NCI-H2029 (cell line): ENCODE measurements at regions not wholly inside any gene's neighbourhood (a gene's known extent, or its start where the extent isn't known, plus 50 kb on each side); places are given as distances from the start of the nearest gene placed in this dataset.
"Not testable (repeated sequence)": the region's sequence is repeated elsewhere in the genome, so short reads cannot be mapped to it uniquely, and the experiment has no call there.

ENCODE experiments used
- DNase-seq: peaks from one replicate; lab custom pipeline; 2025; lab: John Stamatoyannopoulos, UW

DNA sequence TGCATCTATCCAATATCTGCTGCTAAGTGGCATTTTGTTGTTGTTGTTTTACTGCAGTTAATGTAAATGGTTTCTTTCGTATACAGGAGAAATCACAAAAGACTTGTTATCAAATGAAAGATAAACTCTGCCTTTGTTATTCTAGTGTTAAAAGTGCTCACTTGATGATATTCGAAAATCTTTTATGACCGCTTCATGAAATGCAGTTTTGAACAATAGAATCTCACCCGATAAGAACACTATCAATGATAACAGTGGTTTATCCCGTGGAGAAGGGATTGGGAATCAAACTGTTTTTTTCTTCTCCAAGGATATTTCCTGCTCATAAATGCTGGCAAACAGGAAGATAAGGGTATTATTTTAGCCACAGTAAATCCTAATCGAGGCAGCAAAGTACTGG, 1366.3 kb downstream of the OLFM4 start:
- DNase-seq, result no peak

DNA sequence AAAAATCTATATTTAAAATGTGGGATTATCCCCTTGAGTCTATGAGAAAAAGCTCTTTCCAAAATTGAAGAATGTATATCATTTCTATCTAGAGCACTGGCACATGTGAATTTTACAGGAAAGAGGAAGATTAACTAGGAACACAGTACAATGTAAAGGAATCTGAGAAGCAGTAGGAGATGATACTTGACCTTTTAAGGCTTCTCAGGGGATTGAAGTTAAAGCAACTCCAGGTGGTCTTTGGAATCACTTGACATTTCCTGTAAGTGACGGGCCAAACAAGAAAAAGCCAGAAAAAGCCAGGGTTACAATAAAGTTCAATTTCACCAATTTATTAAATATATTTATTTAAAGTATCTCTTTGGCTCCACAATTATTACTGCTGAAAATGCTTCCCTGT, 1373.9 kb downstream of the OLFM4 start:
- DNase-seq, result no peak

DNA sequence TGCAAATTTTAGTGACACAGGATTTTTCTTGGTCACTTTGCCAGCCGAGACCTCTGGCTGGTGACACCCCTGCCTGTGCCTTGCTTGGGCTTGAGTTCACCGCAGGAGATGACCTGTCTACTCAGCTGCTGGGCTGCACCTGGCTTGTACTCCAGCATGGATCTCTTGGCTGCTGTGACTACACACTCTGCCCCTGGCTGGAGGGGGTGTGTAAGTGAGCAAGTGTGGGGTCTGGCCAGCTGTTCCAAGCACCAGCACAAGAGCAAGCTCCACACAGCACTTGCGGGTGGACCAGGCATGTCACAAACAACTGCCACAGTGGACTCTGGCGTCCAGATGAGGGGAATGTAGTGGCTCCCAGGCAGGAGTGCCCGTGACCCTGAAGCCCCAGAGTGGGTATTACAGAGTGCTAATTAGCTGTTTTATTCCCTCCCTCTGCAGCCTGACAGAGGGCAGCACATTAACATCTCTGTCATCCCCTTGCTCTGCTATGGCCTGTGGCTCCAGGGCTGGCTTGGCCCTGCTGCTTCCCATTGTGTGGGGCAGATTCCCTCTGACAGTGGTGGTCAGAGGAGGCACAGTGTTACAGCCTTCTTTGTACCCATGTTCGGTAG, 1387.2 kb downstream of the OLFM4 start:
- DNase-seq, result no peak

DNA sequence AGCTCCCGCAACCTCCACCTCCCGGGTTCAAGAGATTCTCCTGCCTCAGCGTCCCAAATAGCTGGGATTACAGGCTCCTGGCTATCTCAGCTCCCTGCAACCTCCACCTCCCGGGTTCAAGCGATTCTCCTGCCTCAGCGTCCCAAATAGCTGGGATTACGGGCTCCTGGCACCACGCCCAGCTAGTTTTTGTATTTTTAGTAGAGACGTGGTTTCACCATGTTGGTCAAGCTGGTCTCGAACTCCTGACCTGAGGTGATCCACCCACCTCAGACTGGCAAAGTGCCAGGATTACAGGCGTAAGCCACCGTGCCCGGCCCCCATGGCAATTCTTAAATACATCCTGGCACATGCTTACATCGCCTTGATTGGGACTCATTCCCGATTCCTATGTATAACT, 1394.3 kb downstream of the OLFM4 start:
- DNase-seq, result not testable (repeated sequence)

DNA sequence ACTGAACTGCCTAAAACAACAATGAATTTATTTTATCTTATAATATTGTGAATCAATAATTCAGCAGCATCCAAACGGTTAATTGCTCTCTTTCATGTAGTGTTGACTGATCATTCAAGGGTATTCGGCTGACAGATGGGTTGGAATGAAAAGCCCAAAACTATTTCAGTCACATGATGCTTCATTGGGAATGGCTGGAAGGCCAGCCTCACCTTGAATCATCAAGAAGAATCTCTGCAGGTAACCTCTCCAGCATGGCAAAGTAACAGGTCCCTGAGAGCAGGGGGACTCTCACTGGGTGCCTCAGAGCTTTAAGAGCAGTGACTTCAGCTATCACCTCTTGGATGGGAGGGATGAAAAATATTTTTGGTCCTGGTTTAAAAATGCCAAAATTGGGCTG, 1395.7 kb downstream of the OLFM4 start:
- DNase-seq, result no peak

DNA sequence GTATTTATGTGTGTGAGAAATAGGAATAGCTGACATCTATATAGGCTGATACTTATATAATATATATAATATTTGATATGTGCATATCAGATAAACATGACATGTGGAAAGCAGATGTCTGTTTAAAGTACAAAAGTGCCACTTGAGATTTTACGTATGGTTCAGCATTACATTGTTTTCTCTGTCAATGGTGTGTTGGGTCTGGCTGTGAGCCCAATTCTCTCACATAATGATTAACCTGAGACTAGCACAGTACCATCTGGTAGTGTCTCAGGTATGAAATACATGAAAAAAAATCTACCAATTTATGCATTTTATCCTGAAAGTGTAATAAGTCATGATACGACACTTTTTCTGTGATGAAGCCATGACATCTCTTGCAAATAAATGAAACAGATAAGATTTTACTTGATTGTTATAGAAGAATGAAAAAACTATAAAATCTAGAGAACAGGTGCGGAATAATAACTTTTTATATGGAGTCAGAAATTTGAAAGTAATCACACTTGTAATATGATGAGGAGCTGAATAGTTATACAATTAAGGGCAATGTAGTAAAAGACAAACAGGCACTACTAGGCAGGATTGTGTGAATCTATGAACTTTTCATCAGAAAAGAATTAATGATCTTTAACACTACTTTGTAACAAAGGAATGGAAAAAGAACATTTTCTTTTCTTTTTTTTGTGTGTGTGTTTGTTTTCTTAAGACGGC, 1405.0 kb downstream of the OLFM4 start:
- DNase-seq, result peak; percentile 31

DNA sequence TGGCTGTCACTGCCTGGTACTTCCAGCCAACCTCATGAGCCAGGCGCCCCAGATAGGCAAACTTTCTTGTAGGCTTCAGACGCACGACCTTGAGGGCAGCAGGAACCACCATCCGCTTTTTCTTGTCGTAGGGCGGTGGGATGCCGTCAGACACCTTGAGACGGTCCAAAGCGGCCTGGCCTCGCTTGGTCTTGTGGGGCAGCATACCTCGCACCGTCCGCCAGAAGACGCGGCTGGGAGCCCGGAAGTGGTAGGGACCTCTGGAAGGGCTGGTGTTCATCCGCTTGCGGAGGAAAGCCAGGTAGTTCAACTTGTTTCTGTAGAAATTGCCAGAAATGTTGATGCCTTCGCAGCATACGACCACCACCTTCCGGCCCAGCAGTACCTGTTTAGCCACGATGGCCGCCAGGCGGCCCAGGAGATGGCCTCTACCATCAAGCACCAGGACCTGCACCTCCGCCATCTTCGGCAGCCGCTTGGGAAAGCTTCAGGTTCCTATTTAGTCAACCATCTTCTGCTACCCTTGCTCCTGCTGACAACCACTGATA, 1412.3 kb downstream of the OLFM4 start:
- not testable (repeated sequence) for DNase-seq

DNA sequence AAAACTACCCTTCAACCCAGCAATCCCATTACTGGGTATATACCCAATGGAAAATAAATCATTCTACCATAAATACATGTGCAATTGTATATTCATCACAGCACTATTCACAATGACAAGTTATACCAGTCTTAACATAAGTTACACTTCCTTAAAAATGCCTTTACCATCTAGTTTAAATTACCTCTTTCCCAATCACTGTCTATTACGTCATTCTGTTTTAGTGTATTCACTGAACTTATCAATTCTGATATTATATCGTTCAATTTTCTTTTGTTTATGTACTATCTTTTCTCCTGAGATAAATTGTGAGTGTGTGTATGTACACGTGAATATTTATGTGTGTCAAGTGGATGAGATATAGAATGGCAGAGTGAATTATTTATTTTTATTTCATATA, 1416.8 kb downstream of the OLFM4 start:
- DNase-seq, result no peak

DNA sequence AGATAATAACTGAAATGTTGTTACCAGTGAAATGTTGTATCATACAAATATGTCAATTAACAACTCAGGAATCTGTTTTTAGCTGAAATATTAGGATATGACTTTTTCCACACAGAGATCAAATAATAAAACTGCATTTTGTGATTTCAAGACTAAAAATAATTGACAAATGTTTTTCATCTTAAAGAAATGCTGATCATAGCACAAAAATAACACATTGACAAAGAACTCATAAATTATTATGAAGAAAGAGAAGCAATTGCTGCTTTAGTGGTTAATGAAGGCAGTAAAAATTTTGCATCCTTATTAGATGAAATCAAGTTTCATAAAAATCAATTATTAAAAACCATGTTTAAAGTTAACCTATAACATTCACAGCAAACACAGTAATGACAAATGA, 1417.3 kb downstream of the OLFM4 start:
- DNase-seq, result no peak

DNA sequence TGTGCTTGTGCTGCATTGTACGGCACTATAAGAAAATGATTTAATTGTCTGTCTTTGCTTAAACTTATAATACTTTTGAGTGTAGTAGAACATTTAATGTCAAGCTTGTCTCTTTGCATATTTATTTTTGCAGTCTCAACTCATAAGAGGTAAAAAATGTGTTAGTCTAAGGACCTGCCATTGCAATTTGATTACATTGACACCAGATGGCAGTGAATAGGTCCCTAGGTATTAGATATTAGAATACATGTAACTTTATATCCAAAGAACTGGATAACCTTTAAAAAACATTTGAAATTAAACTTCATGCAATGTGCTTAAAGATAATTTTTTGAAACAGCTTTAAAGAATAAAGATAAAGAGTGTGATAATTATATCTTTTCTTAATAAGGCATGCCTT, 1421.3 kb downstream of the OLFM4 start:
- DNase-seq, result no peak

DNA sequence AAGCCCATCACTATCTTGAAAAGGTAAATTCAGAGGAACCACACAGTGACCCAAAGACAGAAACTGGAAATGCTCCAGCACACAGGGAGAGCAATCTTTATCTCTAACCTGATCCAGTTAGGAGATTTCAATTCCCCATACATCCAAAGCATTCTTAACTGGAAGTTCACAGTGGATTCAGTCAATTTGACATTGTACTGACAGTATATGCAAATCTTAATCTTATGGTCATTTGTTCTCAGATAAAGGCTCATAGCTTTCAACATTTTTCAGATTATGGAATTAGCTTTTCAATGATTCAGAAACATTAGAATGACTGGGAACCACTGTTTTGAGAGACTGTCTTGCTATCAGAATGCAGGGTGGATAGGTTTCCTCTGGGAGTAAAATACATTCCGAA, 1455.6 kb downstream of the OLFM4 start:
- DNase-seq, result no peak

DNA sequence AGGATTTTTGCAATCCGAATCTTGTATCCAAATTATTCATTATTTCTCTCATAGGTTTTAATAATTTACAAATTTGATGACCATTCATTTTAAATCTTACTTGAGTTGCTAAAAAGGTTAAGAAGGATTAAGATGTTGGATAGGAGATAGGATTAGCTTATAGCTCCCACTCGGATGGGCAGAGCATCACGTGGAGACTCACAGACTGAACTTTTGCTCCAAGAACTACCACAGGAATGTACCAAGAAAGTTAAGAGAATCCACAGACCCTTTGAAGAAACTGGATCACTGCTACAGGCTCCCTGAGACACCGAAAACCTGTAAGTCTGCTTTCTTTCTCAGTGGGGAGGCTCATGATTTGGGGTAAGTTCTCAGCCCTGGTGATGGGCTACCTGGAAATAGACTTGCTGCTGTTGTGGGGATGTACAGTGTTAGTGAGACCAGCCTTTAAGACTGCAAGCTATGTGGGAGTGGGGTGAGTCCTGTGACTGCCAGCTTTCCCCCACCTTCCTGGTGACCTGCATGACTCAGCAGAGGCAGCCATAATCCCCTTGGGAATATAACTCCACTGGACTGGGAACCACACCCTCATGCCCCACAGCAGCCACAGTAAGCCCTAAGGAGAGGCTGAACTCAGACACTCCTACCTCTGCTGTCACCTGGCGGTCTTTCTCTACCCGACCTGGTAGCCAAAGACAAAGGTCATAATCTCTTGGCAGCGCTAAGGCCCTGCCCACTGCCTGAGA, 1458.0 kb downstream of the OLFM4 start:
- DNase-seq, result no peak

DNA sequence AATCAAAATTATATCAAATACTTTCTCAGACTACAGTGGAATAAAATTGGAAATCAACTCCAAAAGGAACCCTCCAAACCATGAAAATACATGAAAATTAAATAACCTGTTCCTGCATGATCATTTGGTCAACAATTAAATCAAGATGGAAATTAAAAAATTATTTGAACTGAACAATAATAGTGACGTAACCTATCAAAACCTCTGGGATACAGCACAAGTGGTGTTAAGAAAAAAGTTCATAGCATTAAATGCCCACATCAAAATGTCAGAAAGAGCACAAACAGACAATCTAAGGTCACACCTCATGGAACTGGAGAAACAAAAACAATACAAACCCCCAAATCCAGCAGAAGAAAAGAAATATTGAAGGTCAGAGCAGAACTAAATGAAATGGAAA, 1460.7 kb downstream of the OLFM4 start:
- DNase-seq, result no peak

DNA sequence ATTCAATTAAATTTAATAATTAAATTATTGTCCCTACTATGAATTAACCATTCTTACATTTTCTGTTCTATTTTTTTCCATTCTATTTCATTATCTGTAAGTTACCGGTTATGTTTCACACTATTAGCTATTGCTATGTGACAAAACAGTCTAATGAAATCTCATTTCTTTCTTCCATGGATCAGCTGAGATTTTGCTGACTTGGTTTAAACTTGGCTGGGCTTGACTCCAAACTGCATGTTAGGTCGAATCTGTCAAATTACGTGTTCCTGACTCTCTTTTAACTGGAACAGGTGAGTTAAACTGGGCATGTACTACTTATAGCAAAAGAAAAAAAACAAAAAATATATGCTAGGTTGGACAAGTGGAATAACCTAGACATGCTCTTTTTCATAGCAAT, 1464.4 kb downstream of the OLFM4 start:
- DNase-seq, result no peak

DNA sequence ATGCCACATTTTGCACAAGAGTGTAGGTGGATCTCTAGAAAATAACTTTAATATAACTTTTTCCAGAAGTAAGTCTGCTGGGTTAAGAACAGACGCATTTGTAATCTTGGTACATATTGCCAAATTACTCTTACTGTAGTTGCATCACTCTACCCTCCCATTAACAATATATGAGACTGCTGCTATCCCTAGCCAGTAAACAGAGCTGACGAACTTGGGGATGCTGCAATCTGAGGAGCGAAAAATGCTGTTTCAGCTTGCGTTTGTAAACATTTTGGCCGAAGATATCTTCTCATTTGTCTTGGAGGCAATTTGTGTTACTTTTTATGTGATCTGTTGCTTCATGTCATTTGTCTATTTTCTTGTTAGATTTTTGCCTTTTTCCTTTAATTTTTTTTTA, 1482.8 kb downstream of the OLFM4 start:
- DNase-seq, result no peak

DNA sequence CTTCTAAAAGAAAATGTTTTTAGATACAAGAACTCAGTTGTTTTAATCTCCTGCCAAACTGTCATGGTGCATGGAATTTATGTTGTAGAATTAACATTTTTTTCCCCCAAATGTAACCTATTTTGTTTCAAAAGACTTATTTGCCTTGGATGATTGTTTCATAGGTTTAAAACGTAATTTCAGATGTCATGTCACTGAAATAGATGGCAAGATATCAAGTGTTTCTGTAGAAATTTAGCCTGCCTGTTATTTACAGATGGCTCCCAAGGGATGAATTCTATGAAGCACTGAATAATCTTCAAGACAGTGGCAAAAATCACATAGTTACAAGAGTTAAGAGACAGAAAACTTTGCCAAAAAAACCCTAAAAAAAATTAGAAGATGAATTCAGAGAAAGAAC, 1484.6 kb downstream of the OLFM4 start:
- no peak for DNase-seq

DNA sequence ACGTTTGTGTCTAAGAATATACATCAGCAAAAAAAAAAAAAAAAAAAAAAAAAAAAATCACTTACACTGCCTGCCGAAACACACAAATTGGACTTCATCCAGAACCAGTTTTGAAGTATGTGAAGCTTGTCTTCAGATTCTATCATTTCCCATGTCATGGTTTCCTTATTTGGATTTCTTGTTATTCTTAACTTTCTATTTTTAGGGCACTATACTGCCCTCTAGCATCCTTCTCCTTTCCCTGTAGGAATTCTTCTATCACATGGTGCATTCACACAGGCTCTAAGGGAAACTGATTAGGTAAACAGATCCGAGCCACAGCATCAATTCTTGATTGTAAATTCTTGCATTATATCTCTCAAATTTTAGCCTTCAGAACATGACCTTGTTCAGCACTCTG, 1507.5 kb downstream of the OLFM4 start:
- DNase-seq, result no peak

DNA sequence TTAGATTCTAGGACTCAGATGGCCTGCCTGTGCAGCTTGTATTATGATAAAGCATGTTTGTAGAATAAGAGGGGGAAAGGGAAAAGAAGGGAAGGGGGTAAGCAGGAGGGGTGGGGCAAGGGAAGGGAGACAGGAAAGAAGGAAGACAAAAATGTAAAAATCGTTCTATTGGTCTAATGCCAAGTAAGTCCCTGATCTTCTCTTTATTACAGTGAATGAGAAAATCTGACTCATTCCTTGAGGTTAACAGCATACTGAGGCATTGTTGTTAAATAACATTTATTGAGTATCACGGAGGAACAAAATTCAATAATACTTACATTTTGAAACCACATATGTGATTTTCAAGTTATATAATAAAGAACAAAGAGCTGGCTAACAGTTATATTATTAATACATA, 1534.7 kb downstream of the OLFM4 start:
- DNase-seq, result no peak

DNA sequence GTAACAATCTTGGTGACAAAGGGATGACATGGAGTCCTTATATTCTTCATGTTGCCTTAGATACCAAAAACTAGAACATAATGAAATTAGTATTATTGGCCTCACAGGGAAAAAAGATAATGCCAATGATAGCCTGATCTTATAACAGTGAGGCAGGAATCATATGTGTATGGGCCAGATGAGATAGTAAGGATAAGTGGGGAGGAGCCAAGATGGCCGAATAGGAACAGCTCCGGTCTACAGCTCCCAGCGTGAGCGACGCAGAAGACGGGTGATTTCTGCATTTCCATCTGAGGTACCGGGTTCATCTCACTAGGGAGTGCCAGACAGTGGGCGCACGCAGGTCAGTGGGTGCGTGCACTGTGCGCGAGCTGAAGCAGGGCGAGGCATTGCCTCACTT, 1543.4 kb downstream of the OLFM4 start:
- not testable (repeated sequence) for DNase-seq

DNA sequence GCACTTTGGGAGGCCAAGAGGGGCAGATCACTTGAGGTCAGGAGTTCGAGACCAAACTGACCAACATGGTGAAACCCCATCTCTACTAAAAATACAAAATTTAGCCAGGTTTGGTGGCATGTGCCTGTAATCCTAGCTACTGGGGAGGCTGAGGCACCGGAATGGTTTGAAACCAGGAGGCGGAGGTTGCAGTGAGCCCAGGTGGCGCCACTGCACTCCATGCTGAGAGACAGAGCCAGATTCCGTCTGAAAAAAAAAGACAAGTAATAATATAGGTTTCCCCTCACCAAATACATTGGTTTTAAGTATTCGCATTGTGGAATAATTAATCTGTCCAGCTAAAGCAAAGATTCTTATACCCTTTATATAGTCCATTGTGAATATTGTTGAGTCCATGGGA, 1544.6 kb downstream of the OLFM4 start:
- DNase-seq, result no peak

DNA sequence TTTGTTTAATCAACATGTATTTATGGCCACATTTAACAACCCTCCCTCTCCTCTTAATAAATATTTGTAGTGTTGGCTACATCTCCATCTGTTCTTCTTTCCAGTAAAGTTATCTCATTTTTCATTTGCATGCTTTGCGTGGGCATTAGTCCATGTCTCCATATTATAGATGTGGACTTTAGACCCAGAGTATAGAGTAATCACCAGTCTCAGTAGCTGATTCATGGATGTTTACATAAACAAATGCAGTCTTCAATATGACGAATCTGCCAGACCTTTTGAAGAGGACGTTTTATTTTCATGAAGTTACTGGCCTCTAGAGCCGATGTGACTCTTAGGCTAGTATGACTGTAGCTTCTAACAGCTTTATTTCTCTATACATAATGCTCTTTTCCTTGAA, 1546.2 kb downstream of the OLFM4 start:
- no peak for DNase-seq

DNA sequence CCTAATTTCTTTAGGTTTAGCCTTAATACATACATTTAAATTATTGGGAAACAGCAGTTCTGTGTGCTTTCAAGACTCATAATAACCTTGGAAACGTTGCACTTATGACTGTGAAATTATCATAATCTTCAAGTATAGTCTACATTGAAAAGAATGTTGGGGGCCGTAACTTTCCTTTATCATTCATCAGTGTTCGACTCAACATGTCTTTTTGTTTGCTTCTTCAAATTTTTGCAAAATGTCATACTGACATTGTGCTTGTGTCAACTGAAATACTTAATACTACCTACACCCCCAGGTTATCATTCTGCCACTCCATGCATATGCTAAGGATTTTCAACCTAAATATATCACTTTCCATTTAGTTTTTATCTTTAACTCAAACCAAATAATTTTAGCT, 1562.9 kb downstream of the OLFM4 start:
- DNase-seq, result no peak

DNA sequence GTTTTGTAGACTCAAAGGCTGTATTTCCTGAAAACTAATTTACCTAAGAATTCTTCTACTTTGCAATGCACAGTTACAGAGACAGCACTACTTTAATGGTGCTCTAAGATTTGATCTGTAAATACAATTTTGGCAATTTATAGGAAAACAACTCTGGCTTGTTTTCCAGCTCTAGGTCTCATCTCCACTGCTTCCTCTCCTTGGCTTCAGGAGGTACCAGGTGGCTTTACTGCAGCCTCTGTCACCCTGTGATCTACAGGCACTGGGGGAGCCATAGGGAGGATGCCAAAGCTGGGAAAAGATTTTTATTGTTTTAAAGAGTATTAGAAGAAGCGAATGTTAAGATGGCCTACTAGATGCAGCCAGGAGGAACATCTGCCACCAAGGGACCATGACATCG, 1563.6 kb downstream of the OLFM4 start:
- DNase-seq, result no peak
